ENCODE measurements at regions not wholly inside any gene's neighbourhood (a gene's known extent, or its start where the extent isn't known, plus 50 kb on each side); places are given as distances from the start of the nearest gene placed in this dataset.

GRCh38 chr21:39029900-39030884, 153.1 kb downstream of the PSMG1 start:
- TF ChIP-seq CTCF (IDR thresholded peaks at IDR 0.05) (no peak), ZFX (IDR thresholded peaks at IDR 0.05; ENCODE audit: borderline replicate concordance) (no peak)

Measured in 22Rv1 (cell line).